ENCODE measurements at regions not wholly inside any gene's neighbourhood (a gene's known extent, or its start where the extent isn't known, plus 50 kb on each side); places are given as distances from the start of the nearest gene placed in this dataset.

DNA sequence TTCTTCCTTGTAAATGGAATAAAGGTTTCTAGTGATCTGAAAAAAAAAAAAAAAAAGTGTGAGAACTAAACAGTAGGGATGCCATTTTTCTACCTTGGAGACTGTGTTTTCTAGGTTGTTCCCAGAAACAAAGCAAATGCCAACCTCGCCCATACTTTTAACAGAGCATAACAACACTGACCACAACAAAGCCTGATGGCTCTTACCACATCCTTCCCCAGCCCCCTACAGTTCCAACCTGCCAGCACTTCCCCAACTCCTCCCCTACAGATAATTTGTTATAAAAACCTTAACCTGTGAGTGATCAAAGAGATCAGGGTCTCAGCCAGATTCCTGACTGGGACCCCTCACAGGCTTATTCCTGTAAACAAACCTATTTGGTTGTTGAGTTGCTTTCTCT lies 940.0 kb downstream of the SH3BGRL start:
- H3K9ac ChIP-seq (ENCODE audit: low read length) = no peak overlapping the region
- no peak for TF ChIP-seq EZH2phosphoT487 (IDR thresholded peaks at IDR 0.05; ENCODE audit: low read depth)
- TF ChIP-seq, protein P1, sequence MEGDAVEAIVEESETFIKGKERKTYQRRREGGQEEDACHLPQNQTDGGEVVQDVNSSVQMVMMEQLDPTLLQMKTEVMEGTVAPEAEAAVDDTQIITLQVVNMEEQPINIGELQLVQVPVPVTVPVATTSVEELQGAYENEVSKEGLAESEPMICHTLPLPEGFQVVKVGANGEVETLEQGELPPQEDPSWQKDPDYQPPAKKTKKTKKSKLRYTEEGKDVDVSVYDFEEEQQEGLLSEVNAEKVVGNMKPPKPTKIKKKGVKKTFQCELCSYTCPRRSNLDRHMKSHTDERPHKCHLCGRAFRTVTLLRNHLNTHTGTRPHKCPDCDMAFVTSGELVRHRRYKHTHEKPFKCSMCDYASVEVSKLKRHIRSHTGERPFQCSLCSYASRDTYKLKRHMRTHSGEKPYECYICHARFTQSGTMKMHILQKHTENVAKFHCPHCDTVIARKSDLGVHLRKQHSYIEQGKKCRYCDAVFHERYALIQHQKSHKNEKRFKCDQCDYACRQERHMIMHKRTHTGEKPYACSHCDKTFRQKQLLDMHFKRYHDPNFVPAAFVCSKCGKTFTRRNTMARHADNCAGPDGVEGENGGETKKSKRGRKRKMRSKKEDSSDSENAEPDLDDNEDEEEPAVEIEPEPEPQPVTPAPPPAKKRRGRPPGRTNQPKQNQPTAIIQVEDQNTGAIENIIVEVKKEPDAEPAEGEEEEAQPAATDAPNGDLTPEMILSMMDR (IDR thresholded peaks at IDR 0.05; ENCODE audit: low read depth, low read length) = no peak

DNA sequence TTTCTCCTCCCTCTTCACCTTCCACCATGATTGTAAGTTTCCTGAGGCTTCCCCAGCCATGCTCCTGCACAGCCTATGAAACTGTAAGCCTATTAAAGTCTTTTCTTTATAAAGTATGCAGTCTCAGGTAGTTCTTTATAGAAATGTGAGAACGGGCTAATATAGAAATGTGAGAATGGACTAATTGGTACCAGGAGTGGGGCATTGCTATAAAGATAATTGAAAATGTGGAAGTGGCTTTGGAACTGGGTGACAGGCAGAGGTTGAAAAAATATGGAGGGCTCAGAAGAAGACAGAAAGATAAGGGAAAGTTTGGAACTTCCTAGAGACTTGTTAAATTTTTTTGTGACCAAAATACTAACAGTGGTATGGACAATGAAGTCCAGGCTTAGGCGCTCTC lies 959.3 kb downstream of the SH3BGRL start:
- Histone ChIP-seq H3K9ac (ENCODE audit: low read length) (no peak overlapping the region), H3K4me2 (ENCODE audit: low read length) (no peak overlapping the region), H3K79me2 (ENCODE audit: low read length) (no peaks in the 10 kb centered on the region), H3K4me1 (ENCODE audit: low read length) (peaks cover 8% of the 10 kb centered on the region; the same call in 1 of the 2 replicates), H3K9me3 (ENCODE audit: insufficient read depth, low read length) (no peaks in the 10 kb centered on the region), H2AFZ (ENCODE audit: low read depth, low read length) (no peak overlapping the region), H3K27me3 (ENCODE audit: low read depth, low read length) (no peaks in the 10 kb centered on the region), H3K36me3 (replicated peaks; ENCODE audit: low read depth, low read length) (no peaks in the 10 kb centered on the region), H4K20me1 (ENCODE audit: insufficient read depth, low read length) (no peaks in the 10 kb centered on the region), H3K27ac (ENCODE audit: low read length) (peak overlapping the region; percentile 35; the same call in 1 of the 2 replicates), H3K4me3 (ENCODE audit: low read length) (no peak overlapping the region)
- TF ChIP-seq EZH2phosphoT487 (IDR thresholded peaks at IDR 0.05; ENCODE audit: low read depth) = no peak
- TF ChIP-seq, protein P1 (IDR thresholded peaks at IDR 0.05; ENCODE audit: low read depth, low read length) = no peak

More for the DNA sequence above, 940.0 kb downstream of the SH3BGRL start:
- Histone ChIP-seq H3K4me2 (ENCODE audit: low read length) (no peak overlapping the region), H3K9me3 (ENCODE audit: insufficient read depth, low read length) (no peaks in the 10 kb centered on the region), H3K79me2 (ENCODE audit: low read length) (no peaks in the 10 kb centered on the region), H3K27me3 (ENCODE audit: low read depth, low read length) (no peaks in the 10 kb centered on the region), H2AFZ (ENCODE audit: low read depth, low read length) (no peak overlapping the region), H4K20me1 (ENCODE audit: insufficient read depth, low read length) (no peaks in the 10 kb centered on the region), H3K4me3 (ENCODE audit: low read length) (no peak overlapping the region), H3K4me1 (ENCODE audit: low read length) (no peaks in the 10 kb centered on the region), H3K36me3 (replicated peaks; ENCODE audit: low read depth, low read length) (no peaks in the 10 kb centered on the region), H3K27ac (ENCODE audit: low read length) (no peak overlapping the region)

DNA sequence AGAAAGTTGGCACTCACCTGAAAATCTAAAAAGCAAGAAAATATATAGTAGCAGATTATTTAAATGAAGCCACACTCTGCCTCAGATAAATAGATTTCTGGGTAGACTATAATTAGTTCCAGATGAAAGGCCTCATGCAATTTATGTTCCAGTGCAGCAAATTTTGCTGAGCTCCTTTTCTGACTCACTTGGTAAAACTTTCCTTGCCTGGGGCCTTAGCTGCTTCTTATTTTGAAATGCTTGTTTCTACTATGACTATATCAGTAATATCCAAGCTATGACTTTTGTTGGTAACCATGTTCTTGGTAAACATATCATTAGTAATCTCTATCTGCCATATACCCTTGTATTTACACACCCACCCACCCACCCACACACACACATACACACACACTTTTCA lies 961.8 kb downstream of the SH3BGRL start:
- TF ChIP-seq, protein P1 (IDR thresholded peaks at IDR 0.05; ENCODE audit: low read depth, low read length) = no peak
- no peak for TF ChIP-seq EZH2phosphoT487 (IDR thresholded peaks at IDR 0.05; ENCODE audit: low read depth)
- no peak overlapping the region for H3K4me2 ChIP-seq (ENCODE audit: low read length)
- no peak overlapping the region for H2AFZ ChIP-seq (ENCODE audit: low read depth, low read length)
- H4K20me1 ChIP-seq (ENCODE audit: insufficient read depth, low read length) = no peaks in the 10 kb centered on the region
- H3K79me2 ChIP-seq (ENCODE audit: low read length) = no peaks in the 10 kb centered on the region
- no peaks in the 10 kb centered on the region for H3K9me3 ChIP-seq (ENCODE audit: insufficient read depth, low read length)
- H3K9ac ChIP-seq (ENCODE audit: low read length) = no peak overlapping the region
- no peak overlapping the region for H3K27ac ChIP-seq (ENCODE audit: low read length)
- no peaks in the 10 kb centered on the region for H3K36me3 ChIP-seq (replicated peaks; ENCODE audit: low read depth, low read length)
- H3K4me1 ChIP-seq (ENCODE audit: low read length) = peaks cover 8% of the 10 kb centered on the region; the same call in 1 of the 2 replicates
- no peaks in the 10 kb centered on the region for H3K27me3 ChIP-seq (ENCODE audit: low read depth, low read length)
- no peak overlapping the region for H3K4me3 ChIP-seq (ENCODE audit: low read length)

DNA sequence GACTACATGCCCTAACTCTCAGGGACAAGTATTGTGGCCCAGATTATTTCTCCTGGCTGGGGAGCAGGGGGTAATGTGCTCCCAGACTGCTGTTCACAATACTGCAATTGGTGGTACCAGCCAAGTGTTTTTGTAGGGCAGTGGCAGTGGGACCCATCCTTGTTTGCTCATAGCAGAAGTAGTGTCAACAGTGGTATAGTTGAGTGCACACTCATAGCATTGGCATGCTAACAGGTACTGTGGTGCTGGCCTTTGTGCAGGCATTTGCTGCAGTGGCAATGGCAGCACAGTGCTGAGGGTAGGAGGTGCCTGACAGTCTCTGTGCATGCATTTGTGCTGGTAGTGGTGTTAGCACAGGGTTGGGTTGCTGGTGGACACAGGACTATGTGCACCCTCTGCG lies 995.0 kb downstream of the SH3BGRL start:
- Histone ChIP-seq H3K79me2 (ENCODE audit: low read length) (no peaks in the 10 kb centered on the region), H3K27ac (ENCODE audit: low read length) (no peak overlapping the region), H4K20me1 (ENCODE audit: insufficient read depth, low read length) (no peaks in the 10 kb centered on the region), H3K4me2 (ENCODE audit: low read length) (no peak overlapping the region), H2AFZ (ENCODE audit: low read depth, low read length) (no peak overlapping the region), H3K27me3 (ENCODE audit: low read depth, low read length) (no peaks in the 10 kb centered on the region), H3K4me1 (ENCODE audit: low read length) (no peaks in the 10 kb centered on the region), H3K9ac (ENCODE audit: low read length) (no peak overlapping the region), H3K36me3 (replicated peaks; ENCODE audit: low read depth, low read length) (no peaks in the 10 kb centered on the region), H3K4me3 (ENCODE audit: low read length) (no peak overlapping the region), H3K9me3 (ENCODE audit: insufficient read depth, low read length) (no peaks in the 10 kb centered on the region)
- TF ChIP-seq, protein P1 (IDR thresholded peaks at IDR 0.05; ENCODE audit: low read depth, low read length) = no peak

Measured in OCI-LY3 (cell line).